AG10803 (cell line): ENCODE measurements at regions not wholly inside any gene's neighbourhood (a gene's known extent, or its start where the extent isn't known, plus 50 kb on each side); places are given as distances from the start of the nearest gene placed in this dataset.

Experiments used
- DNase-seq: peaks from one replicate; pipeline ENCODE4 v3.0.0; 2010; ENCODE audit warnings: low read depth
- H3K4me3 ChIP-seq: 2 replicates; pipeline ENCODE4 v1.5.1; 2011; ENCODE audit warnings: mild to moderate bottlenecking, low read length, control low read depth
- TF ChIP-seq, protein P1 (sequence below): conservative IDR thresholded peaks from 2 replicates; pipeline ENCODE4 v1.5.1; 2011; ENCODE audit warnings: mild to moderate bottlenecking, low read length, control low read depth, inconsistent platforms

- no peak for DNase-seq
- no peak overlapping the region for H3K4me3 ChIP-seq
- TF ChIP-seq, protein P1, sequence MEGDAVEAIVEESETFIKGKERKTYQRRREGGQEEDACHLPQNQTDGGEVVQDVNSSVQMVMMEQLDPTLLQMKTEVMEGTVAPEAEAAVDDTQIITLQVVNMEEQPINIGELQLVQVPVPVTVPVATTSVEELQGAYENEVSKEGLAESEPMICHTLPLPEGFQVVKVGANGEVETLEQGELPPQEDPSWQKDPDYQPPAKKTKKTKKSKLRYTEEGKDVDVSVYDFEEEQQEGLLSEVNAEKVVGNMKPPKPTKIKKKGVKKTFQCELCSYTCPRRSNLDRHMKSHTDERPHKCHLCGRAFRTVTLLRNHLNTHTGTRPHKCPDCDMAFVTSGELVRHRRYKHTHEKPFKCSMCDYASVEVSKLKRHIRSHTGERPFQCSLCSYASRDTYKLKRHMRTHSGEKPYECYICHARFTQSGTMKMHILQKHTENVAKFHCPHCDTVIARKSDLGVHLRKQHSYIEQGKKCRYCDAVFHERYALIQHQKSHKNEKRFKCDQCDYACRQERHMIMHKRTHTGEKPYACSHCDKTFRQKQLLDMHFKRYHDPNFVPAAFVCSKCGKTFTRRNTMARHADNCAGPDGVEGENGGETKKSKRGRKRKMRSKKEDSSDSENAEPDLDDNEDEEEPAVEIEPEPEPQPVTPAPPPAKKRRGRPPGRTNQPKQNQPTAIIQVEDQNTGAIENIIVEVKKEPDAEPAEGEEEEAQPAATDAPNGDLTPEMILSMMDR = no peak
Measured at GRCh38 chr9:7228726-7229125, 471.0 kb downstream of the KDM4C start.

DNA sequence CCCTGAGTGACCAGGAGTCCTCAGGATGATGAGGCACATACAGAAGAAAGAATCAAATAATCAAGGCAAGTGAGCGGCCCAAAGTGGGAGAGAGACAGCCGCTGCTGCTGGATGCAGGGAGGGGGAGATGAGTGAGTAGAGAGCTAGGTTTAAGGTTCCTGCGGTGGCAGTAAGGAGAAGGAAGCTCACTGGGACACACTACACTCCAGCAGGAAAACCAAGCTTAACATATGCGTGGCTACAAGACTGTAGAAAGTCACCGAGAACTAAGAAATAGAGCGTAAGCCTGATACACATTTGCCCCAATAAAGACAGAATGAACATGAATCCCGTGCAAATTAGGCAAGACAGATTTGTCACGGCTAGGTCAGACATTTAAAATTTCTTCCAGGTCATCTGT lies 470.2 kb downstream of the KDM4C start:
- H3K4me3 ChIP-seq = no peak overlapping the region
- DNase-seq = no peak
- TF ChIP-seq, protein P1 = no peak

- no peak for DNase-seq
- TF ChIP-seq, protein P1 = no peak
Measured at GRCh38 chr9:7226007-7226640, 468.4 kb downstream of the KDM4C start.

More at GRCh38 chr9:7226007-7226640, 468.4 kb downstream of the KDM4C start:
- H3K4me3 ChIP-seq = no peak overlapping the region
